ENCODE measurements at regions not wholly inside any gene's neighbourhood (a gene's known extent, or its start where the extent isn't known, plus 50 kb on each side); places are given as distances from the start of the nearest gene placed in this dataset.

GRCh38 chr5:2388571-2388970 lies 362.9 kb downstream of the IRX2 start:
- H3K4me3 ChIP-seq (ENCODE audit: low read length): no peak overlapping the region
- no peaks in the 10 kb centered on the region for H3K4me1 ChIP-seq (ENCODE audit: low read length)
- no peak overlapping the region for H2AFZ ChIP-seq (ENCODE audit: low read depth, low read length)
- H3K27ac ChIP-seq (ENCODE audit: low read length): no peak overlapping the region
- H3K27me3 ChIP-seq (ENCODE audit: low read depth, low read length): no peaks in the 10 kb centered on the region
- no peak overlapping the region for H3K4me2 ChIP-seq (ENCODE audit: low read length)
- TF ChIP-seq EZH2phosphoT487 (IDR thresholded peaks at IDR 0.05; ENCODE audit: low read depth): no peak
- no peak for TF ChIP-seq CTCF (IDR thresholded peaks at IDR 0.05; ENCODE audit: low read depth, low read length)
- no peaks in the 10 kb centered on the region for H3K36me3 ChIP-seq (replicated peaks; ENCODE audit: low read depth, low read length)
- H3K9ac ChIP-seq (ENCODE audit: low read length): no peak overlapping the region
- no peaks in the 10 kb centered on the region for H3K79me2 ChIP-seq (ENCODE audit: low read length)
- H3K9me3 ChIP-seq (ENCODE audit: insufficient read depth, low read length): no peaks in the 10 kb centered on the region
- H4K20me1 ChIP-seq (ENCODE audit: insufficient read depth, low read length): no peaks in the 10 kb centered on the region

GRCh38 chr5:2387634-2388325 lies 363.7 kb downstream of the IRX2 start:
- Histone ChIP-seq H3K27me3 (ENCODE audit: low read depth, low read length) (no peaks in the 10 kb centered on the region), H3K4me2 (ENCODE audit: low read length) (no peak overlapping the region), H3K9ac (ENCODE audit: low read length) (no peak overlapping the region), H4K20me1 (ENCODE audit: insufficient read depth, low read length) (no peaks in the 10 kb centered on the region), H3K27ac (ENCODE audit: low read length) (no peak overlapping the region), H3K4me1 (ENCODE audit: low read length) (no peaks in the 10 kb centered on the region), H3K4me3 (ENCODE audit: low read length) (no peak overlapping the region), H3K9me3 (ENCODE audit: insufficient read depth, low read length) (no peaks in the 10 kb centered on the region), H3K79me2 (ENCODE audit: low read length) (no peaks in the 10 kb centered on the region), H3K36me3 (replicated peaks; ENCODE audit: low read depth, low read length) (no peaks in the 10 kb centered on the region), H2AFZ (ENCODE audit: low read depth, low read length) (no peak overlapping the region)
- TF ChIP-seq EZH2phosphoT487 (IDR thresholded peaks at IDR 0.05; ENCODE audit: low read depth): no peak
- TF ChIP-seq CTCF (IDR thresholded peaks at IDR 0.05; ENCODE audit: low read depth, low read length): no peak

- H3K27ac ChIP-seq (ENCODE audit: low read length): no peak overlapping the region
- H3K4me2 ChIP-seq (ENCODE audit: low read length): no peak overlapping the region
- no peaks in the 10 kb centered on the region for H4K20me1 ChIP-seq (ENCODE audit: insufficient read depth, low read length)
- TF ChIP-seq EZH2phosphoT487 (IDR thresholded peaks at IDR 0.05; ENCODE audit: low read depth): no peak
- TF ChIP-seq CTCF (IDR thresholded peaks at IDR 0.05; ENCODE audit: low read depth, low read length): no peak
- H3K9me3 ChIP-seq (ENCODE audit: insufficient read depth, low read length): no peaks in the 10 kb centered on the region
- H3K36me3 ChIP-seq (replicated peaks; ENCODE audit: low read depth, low read length): no peaks in the 10 kb centered on the region
- H3K4me3 ChIP-seq (ENCODE audit: low read length): no peak overlapping the region
- H3K9ac ChIP-seq (ENCODE audit: low read length): no peak overlapping the region
- H3K27me3 ChIP-seq (ENCODE audit: low read depth, low read length): no peaks in the 10 kb centered on the region
- no peaks in the 10 kb centered on the region for H3K4me1 ChIP-seq (ENCODE audit: low read length)
- H2AFZ ChIP-seq (ENCODE audit: low read depth, low read length): no peak overlapping the region
- no peaks in the 10 kb centered on the region for H3K79me2 ChIP-seq (ENCODE audit: low read length)
Measured at GRCh38 chr5:2387250-2387633, 364.2 kb downstream of the IRX2 start.

- Histone ChIP-seq H3K4me3 (ENCODE audit: low read length) (no peak overlapping the region), H3K9me3 (ENCODE audit: insufficient read depth, low read length) (no peaks in the 10 kb centered on the region), H2AFZ (ENCODE audit: low read depth, low read length) (no peak overlapping the region), H3K4me2 (ENCODE audit: low read length) (no peak overlapping the region), H3K36me3 (replicated peaks; ENCODE audit: low read depth, low read length) (no peaks in the 10 kb centered on the region), H3K27ac (ENCODE audit: low read length) (no peak overlapping the region), H4K20me1 (ENCODE audit: insufficient read depth, low read length) (no peaks in the 10 kb centered on the region), H3K27me3 (ENCODE audit: low read depth, low read length) (no peaks in the 10 kb centered on the region), H3K4me1 (ENCODE audit: low read length) (no peaks in the 10 kb centered on the region), H3K9ac (ENCODE audit: low read length) (no peak overlapping the region), H3K79me2 (ENCODE audit: low read length) (no peaks in the 10 kb centered on the region)
- no peak for TF ChIP-seq CTCF (IDR thresholded peaks at IDR 0.05; ENCODE audit: low read depth, low read length)
- TF ChIP-seq EZH2phosphoT487 (IDR thresholded peaks at IDR 0.05; ENCODE audit: low read depth): no peak
Measured at GRCh38 chr5:2385818-2386217, 365.7 kb downstream of the IRX2 start.

All from OCI-LY3 (cell line).